Glutamatergic neuron (in vitro differentiated cells): ENCODE measurements at regions not wholly inside any gene's neighbourhood (a gene's known extent, or its start where the extent isn't known, plus 50 kb on each side); places are given as distances from the start of the nearest gene placed in this dataset.

Experiments used
- DNase-seq: peaks from one replicate; pipeline ENCODE4 v3.0.0; 2022
- H3K27ac Mint-ChIP-seq: one replicate; pipeline ENCODE4 v1.8.0; 2020; ENCODE audit warnings: mild to moderate bottlenecking, mixed read lengths, inconsistent platforms; ENCODE audit not compliant: unreplicated experiment
- H3K27me3 Mint-ChIP-seq: one replicate; pipeline ENCODE4 v1.8.0; 2020; ENCODE audit warnings: mild to moderate bottlenecking, moderate library complexity, mixed read lengths, inconsistent platforms; ENCODE audit not compliant: unreplicated experiment
- H3K36me3 Mint-ChIP-seq: one replicate; pipeline ENCODE4 v1.8.0; 2020; ENCODE audit warnings: mild to moderate bottlenecking, mixed read lengths, inconsistent platforms; ENCODE audit not compliant: unreplicated experiment
- H3K4me1 Mint-ChIP-seq: one replicate; pipeline ENCODE4 v1.8.0; 2020; ENCODE audit warnings: mild to moderate bottlenecking, low read depth, mixed read lengths, inconsistent platforms; ENCODE audit not compliant: unreplicated experiment
- H3K4me3 Mint-ChIP-seq: one replicate; pipeline ENCODE4 v1.8.0; 2020; ENCODE audit warnings: mild to moderate bottlenecking, mixed read lengths, inconsistent platforms; ENCODE audit not compliant: unreplicated experiment
- H3K9me3 Mint-ChIP-seq: one replicate; pipeline ENCODE4 v1.8.0; 2020; ENCODE audit warnings: mild to moderate bottlenecking, moderate library complexity, mixed read lengths, inconsistent platforms; ENCODE audit not compliant: unreplicated experiment
- TF ChIP-seq, protein P1 (sequence below): fragments of 200-600 bp; sonication (generic); IDR thresholded peaks from one replicate; pipeline ENCODE4 v1.5.0; 2021; ENCODE audit not compliant: partially characterized antibody, unreplicated experiment

DNA sequence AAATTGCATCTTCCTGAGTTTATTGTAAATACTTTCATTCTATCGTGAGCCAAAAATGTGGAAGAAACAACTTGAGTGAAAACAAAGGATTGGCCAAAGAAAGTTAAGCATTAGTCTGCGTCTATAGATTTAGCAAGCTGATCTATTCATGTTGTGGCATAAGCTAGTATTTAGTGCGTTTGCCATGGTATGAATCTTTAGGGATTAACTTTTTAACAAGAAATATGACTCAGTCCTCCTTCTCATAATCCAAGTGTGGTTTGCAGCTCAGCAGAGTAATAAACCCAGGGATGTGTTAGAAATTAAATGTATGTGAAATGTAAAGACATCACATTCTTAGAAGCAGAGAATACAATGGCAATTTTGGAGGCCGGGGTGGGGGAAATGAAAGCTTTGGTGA lies 1110.9 kb downstream of the NLGN4X start:
- Mint-ChIP-seq H3K27ac (no peak overlapping the region), H3K27me3 (no peaks in the 10 kb centered on the region), H3K9me3 (no peaks in the 10 kb centered on the region), H3K4me1 (no peaks in the 10 kb centered on the region), H3K4me3 (no peak overlapping the region), H3K36me3 (no peaks in the 10 kb centered on the region)
- TF ChIP-seq, protein P1, sequence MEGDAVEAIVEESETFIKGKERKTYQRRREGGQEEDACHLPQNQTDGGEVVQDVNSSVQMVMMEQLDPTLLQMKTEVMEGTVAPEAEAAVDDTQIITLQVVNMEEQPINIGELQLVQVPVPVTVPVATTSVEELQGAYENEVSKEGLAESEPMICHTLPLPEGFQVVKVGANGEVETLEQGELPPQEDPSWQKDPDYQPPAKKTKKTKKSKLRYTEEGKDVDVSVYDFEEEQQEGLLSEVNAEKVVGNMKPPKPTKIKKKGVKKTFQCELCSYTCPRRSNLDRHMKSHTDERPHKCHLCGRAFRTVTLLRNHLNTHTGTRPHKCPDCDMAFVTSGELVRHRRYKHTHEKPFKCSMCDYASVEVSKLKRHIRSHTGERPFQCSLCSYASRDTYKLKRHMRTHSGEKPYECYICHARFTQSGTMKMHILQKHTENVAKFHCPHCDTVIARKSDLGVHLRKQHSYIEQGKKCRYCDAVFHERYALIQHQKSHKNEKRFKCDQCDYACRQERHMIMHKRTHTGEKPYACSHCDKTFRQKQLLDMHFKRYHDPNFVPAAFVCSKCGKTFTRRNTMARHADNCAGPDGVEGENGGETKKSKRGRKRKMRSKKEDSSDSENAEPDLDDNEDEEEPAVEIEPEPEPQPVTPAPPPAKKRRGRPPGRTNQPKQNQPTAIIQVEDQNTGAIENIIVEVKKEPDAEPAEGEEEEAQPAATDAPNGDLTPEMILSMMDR = no peak
- DNase-seq = no peak

DNA sequence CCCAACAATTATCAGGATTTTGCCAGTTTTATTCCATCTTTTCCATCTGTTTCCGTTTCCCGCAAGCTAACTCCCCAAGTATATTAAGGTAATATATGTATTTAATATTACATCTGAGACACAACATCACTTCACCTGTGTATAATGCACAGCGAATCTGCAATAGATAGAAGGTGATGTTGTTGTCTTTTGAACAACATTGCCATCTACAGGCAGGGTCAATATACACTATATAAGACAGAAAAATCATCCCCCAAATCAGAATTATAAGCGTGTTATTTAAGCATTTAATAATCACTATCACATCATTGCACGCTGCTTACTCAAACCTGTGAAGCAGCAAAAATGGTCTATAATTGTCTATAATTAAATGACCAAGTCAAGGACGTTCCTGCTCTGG lies 1115.5 kb downstream of the NLGN4X start:
- Mint-ChIP-seq H3K9me3 (no peaks in the 10 kb centered on the region), H3K27ac (no peak overlapping the region), H3K36me3 (no peaks in the 10 kb centered on the region), H3K4me1 (no peaks in the 10 kb centered on the region), H3K4me3 (no peak overlapping the region), H3K27me3 (no peaks in the 10 kb centered on the region)
- no peak for DNase-seq
- TF ChIP-seq, protein P1 = no peak

DNA sequence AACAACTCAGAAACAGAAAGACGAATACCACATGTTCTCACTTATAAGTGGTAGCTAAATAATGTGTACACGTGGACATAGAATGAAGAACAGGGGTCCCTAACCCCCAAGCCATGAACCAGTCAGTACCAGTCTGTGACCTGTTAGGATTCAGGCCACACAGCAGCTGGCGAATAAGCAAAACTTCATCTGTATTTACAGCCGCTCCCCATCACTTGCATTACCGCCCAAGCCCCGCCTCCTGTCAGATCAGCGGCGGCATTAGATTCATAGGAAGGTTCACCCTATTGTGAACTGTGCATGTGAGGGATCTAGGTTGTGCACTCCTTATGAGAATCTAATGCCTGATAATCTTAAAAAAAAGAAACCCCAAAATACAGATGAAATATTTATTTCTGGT lies 1128.7 kb downstream of the NLGN4X start:
- no peak overlapping the region for H3K4me3 Mint-ChIP-seq
- H3K27me3 Mint-ChIP-seq = no peaks in the 10 kb centered on the region
- H3K36me3 Mint-ChIP-seq = no peaks in the 10 kb centered on the region
- no peaks in the 10 kb centered on the region for H3K4me1 Mint-ChIP-seq
- TF ChIP-seq, protein P1 = no peak
- no peak for DNase-seq
- H3K9me3 Mint-ChIP-seq = no peaks in the 10 kb centered on the region
- no peak overlapping the region for H3K27ac Mint-ChIP-seq

GRCh38 chrX:5086388-5086787 lies 1142.3 kb downstream of the NLGN4X start:
- no peaks in the 10 kb centered on the region for H3K27me3 Mint-ChIP-seq
- DNase-seq = no peak
- H3K4me1 Mint-ChIP-seq = no peaks in the 10 kb centered on the region
- no peak overlapping the region for H3K27ac Mint-ChIP-seq
- TF ChIP-seq, protein P1 = no peak
- H3K36me3 Mint-ChIP-seq = no peaks in the 10 kb centered on the region
- no peaks in the 10 kb centered on the region for H3K9me3 Mint-ChIP-seq
- no peak overlapping the region for H3K4me3 Mint-ChIP-seq

DNA sequence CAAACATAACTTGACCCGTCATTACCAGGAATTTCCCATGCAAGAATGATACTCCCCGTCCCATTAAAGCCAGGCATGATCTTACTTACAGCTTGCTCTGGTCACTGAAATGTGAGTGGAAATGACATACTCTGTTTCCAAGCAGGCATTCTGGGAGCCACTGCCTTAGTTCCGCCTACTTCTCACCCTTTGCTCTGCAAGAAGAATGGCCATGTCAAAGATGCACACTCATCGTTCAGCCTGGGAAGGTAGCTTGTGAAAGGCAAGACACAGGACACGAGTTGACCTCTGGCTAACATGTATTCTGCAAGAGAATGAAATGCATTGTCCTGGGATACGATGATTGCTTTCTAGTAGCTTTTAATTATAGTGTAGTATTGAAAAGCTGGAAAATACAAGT lies 1144.4 kb downstream of the NLGN4X start:
- Mint-ChIP-seq H3K4me3 (no peak overlapping the region), H3K27ac (no peak overlapping the region), H3K9me3 (peaks cover 2% of the 10 kb centered on the region), H3K4me1 (no peaks in the 10 kb centered on the region), H3K27me3 (no peaks in the 10 kb centered on the region), H3K36me3 (no peaks in the 10 kb centered on the region)
- TF ChIP-seq, protein P1 = no peak
- DNase-seq = no peak
